Smooth muscle cell (in vitro differentiated cells): ENCODE measurements at regions not wholly inside any gene's neighbourhood (a gene's known extent, or its start where the extent isn't known, plus 50 kb on each side); places are given as distances from the start of the nearest gene placed in this dataset.

ENCODE experiments used
- DNase-seq: peaks from one replicate; lab custom pipeline; 2025; ENCODE audit not compliant: unreplicated experiment; lab: John Stamatoyannopoulos, UW
- H2AFZ ChIP-seq: fragments of 200-600 bp; sonication (generic); 2 replicates; pipeline ENCODE4 v1.6.0; 2016; ENCODE audit warnings: antibody characterized with exemption, low read depth, mild to moderate bottlenecking
- H3F3A ChIP-seq: fragments of 200-600 bp; sonication (generic); 2 replicates; pipeline ENCODE4 v1.6.0; 2017; ENCODE audit warnings: antibody characterized with exemption, low read depth
- H3K27ac ChIP-seq: fragments of 200-600 bp; sonication (generic); 2 replicates; pipeline ENCODE4 v1.5.1; 2016; ENCODE audit warnings: low read depth, mild to moderate bottlenecking
- H3K27me3 ChIP-seq: fragments of 200-600 bp; sonication (generic); 2 replicates; pipeline ENCODE4 v1.6.1; 2016; ENCODE audit warnings: low read depth, mild to moderate bottlenecking
- H3K36me3 ChIP-seq: fragments of 200-600 bp; sonication (generic); 2 replicates; pipeline ENCODE4 v1.5.1; 2016; ENCODE audit warnings: low read depth
- H3K4me1 ChIP-seq: fragments of 200-600 bp; sonication (generic); 2 replicates; pipeline ENCODE4 v1.5.1; 2016; ENCODE audit warnings: low read depth
- H3K4me2 ChIP-seq: fragments of 200-600 bp; sonication (generic); 2 replicates; pipeline ENCODE4 v1.6.0; 2016; ENCODE audit warnings: mild to moderate bottlenecking
- H3K4me3 ChIP-seq: fragments of 200-600 bp; sonication (generic); 2 replicates; pipeline ENCODE4 v1.5.1; 2016; ENCODE audit warnings: mild to moderate bottlenecking
- H3K79me2 ChIP-seq: fragments of 200-600 bp; sonication (generic); 2 replicates; pipeline ENCODE4 v1.6.0; 2016; ENCODE audit warnings: low read depth, mild to moderate bottlenecking
- H3K9ac ChIP-seq: fragments of 200-600 bp; sonication (generic); 2 replicates; pipeline ENCODE4 v1.6.0; 2016; ENCODE audit warnings: low read depth
- H3K9me3 ChIP-seq: fragments of 200-600 bp; sonication (generic); replicated peaks from 2 replicates; pipeline ENCODE4 v1.5.1; 2016; ENCODE audit warnings: low read depth
- H4K20me1 ChIP-seq: fragments of 200-600 bp; sonication (generic); 2 replicates; pipeline ENCODE4 v1.6.0; 2016; ENCODE audit warnings: low read depth
- CTCF ChIP-seq: fragments of 200-600 bp; sonication (generic); IDR thresholded peaks from 2 replicates; pipeline ENCODE4 v1.5.1; 2017; ENCODE audit warnings: borderline replicate concordance, mild to moderate bottlenecking, antibody characterized with exemption; ENCODE audit not compliant: insufficient read depth, poor library complexity, severe bottlenecking
- WGBS: methylation state at CpG from one replicate; pipeline ENCODE4 v1.1.7; 2016; ENCODE audit warnings: low lambda C conversion rate; 5-methylcytosine and 5-hydroxymethylcytosine counted together

DNA sequence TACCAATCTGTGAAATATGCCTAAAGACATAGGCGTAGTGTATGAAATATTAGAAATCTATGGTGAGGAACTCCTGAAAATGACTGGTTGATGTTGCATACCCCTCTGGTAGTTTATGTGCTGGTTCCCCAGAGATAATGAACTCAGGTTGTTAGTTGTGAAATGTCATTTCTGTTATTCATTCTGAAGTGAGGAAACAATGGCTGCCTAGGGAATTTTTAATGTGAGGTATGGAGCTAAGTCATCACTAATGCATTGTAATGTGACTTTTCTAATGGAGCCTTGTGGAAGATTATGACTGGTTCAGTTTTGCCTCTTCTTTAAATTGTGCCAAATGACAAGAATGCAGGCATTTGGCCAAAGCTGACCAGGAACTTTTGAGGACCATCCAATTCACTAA, 61.6 kb upstream of the RAB27B start:
- no peaks in the 10 kb centered on the region for H3K4me1 ChIP-seq
- WGBS = 96% methylated on average over 1 of the region's 1 CpG
- H3K9me3 ChIP-seq = no peaks in the 10 kb centered on the region
- H3K9ac ChIP-seq = no peak overlapping the region
- no peak for TF ChIP-seq CTCF
- no peaks in the 10 kb centered on the region for H3F3A ChIP-seq
- no peaks in the 10 kb centered on the region for H4K20me1 ChIP-seq
- H3K79me2 ChIP-seq = no peaks in the 10 kb centered on the region
- H2AFZ ChIP-seq = no peak overlapping the region
- H3K4me2 ChIP-seq = no peak overlapping the region
- no peak overlapping the region for H3K4me3 ChIP-seq
- no peak for DNase-seq
- H3K27ac ChIP-seq = no peak overlapping the region
- no peaks in the 10 kb centered on the region for H3K27me3 ChIP-seq
- H3K36me3 ChIP-seq = no peaks in the 10 kb centered on the region

GRCh38 chr18:54767098-54767497, 61.2 kb upstream of the RAB27B start:
- H3K4me2 ChIP-seq = no peak overlapping the region

GRCh38 chr18:54769526-54770464, 58.5 kb upstream of the RAB27B start:
- Histone ChIP-seq H3F3A (peaks cover 6% of the 10 kb centered on the region), H3K27me3 (no peaks in the 10 kb centered on the region), H3K9ac (no peak overlapping the region), H3K27ac (no peak overlapping the region), H3K9me3 (no peaks in the 10 kb centered on the region), H3K4me1 (no peaks in the 10 kb centered on the region), H2AFZ (no peak overlapping the region), H3K4me3 (no peak overlapping the region), H3K79me2 (no peaks in the 10 kb centered on the region), H3K4me2 (no peak overlapping the region), H4K20me1 (no peaks in the 10 kb centered on the region), H3K36me3 (no peaks in the 10 kb centered on the region)
- TF ChIP-seq CTCF = no peak
- no peak for DNase-seq
- 91% methylated on average over 4 of the region's 4 CpGs for WGBS

More at GRCh38 chr18:54767098-54767497, 61.2 kb upstream of the RAB27B start:
- DNase-seq = no peak
- Histone ChIP-seq H3K36me3 (no peaks in the 10 kb centered on the region), H3K9ac (no peak overlapping the region), H3K79me2 (no peaks in the 10 kb centered on the region), H2AFZ (no peak overlapping the region), H3F3A (no peaks in the 10 kb centered on the region), H3K4me1 (no peaks in the 10 kb centered on the region), H3K27ac (no peak overlapping the region), H4K20me1 (no peaks in the 10 kb centered on the region), H3K27me3 (no peaks in the 10 kb centered on the region), H3K4me3 (no peak overlapping the region), H3K9me3 (no peaks in the 10 kb centered on the region)
- 90% methylated on average over 1 of the region's 1 CpG for WGBS
- no peak for TF ChIP-seq CTCF
